Loucy (cell line): ENCODE measurements at regions not wholly inside any gene's neighbourhood (a gene's known extent, or its start where the extent isn't known, plus 50 kb on each side); places are given as distances from the start of the nearest gene placed in this dataset.

Experiments used
- CTCF ChIP-seq: fragments of 200-600 bp; sonication (generic); conservative IDR thresholded peaks from 2 replicates; pipeline ENCODE4 v1.5.1; 2014; ENCODE audit warnings: mild to moderate bottlenecking, antibody characterized with exemption, low read length
- EZH2phosphoT487 ChIP-seq: fragments of 200-600 bp; IDR thresholded peaks from 2 replicates; pipeline ENCODE4 v1.6.1; 2018; ENCODE audit warnings: antibody characterized with exemption, mild to moderate bottlenecking, moderate library complexity, borderline replicate concordance

DNA sequence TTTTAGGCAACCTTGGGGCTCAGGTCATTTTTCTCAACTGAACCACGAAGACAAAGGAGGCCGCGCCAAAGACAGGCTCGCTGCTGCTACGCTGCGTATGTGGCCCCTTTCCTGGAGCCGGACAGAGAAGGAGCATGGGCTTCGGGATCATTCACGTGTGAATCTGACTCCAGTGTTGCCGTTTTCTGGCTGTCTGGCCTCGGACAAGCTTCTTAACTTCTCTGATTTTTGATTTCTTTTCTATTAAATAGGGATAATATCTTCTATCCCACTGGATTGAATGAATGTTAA is 50.8 kb upstream of the ZNF366 start:
- no peak for TF ChIP-seq CTCF
- no peak for TF ChIP-seq EZH2phosphoT487
